OCI-LY7 (cell line): ENCODE measurements at regions not wholly inside any gene's neighbourhood (a gene's known extent, or its start where the extent isn't known, plus 50 kb on each side); places are given as distances from the start of the nearest gene placed in this dataset.
"Not testable (repeated sequence)": the region's sequence is repeated elsewhere in the genome, so short reads cannot be mapped to it uniquely, and the experiment has no call there.

ENCODE experiments used
- BruUV-seq: library from RNA; stranded (reverse); fragments of 400-500 nt; replicated peaks from 2 replicates; lab custom pipeline; 2021; lab: Mats Ljungman, UMichigan
- CTCF ChIA-PET: fragments of 300-600 bp; sonication (Branson Sonifier 250); formaldehyde crosslinking; loops from one replicate; lab custom pipeline; 2022; ENCODE audit warnings: antibody characterized with exemption; ENCODE audit not compliant: unreplicated experiment; lab: Charles Lee
- POLR2A ChIA-PET: fragments of 300-600 bp; sonication (Branson Sonifier 250); formaldehyde crosslinking; loops from one replicate; lab custom pipeline; 2022; ENCODE audit warnings: antibody characterized with exemption; lab: Charles Lee
- DNase-seq: peaks from one replicate; pipeline ENCODE4 v3.0.0-alpha.2; 2015; ENCODE audit warnings: low spot score
- H2AFZ ChIP-seq: fragments of 200-600 bp; sonication (generic), shearing (Covaris generic); 2 replicates; pipeline ENCODE4 v1.6.1; 2014; ENCODE audit warnings: mild to moderate bottlenecking, antibody characterized with exemption, low read length, moderate library complexity
- H3K27ac ChIP-seq: fragments of 200-600 bp; sonication (generic); 2 replicates; pipeline ENCODE4 v1.5.1; 2014; ENCODE audit warnings: mixed run types, low read depth, mild to moderate bottlenecking, moderate library complexity, low read length, inconsistent platforms; ENCODE audit not compliant: poor library complexity, severe bottlenecking
- H3K36me3 ChIP-seq: fragments of 200-600 bp; sonication (generic); 2 replicates; pipeline ENCODE4 v1.6.1; 2014; ENCODE audit warnings: mild to moderate bottlenecking, antibody characterized with exemption, low read length, moderate library complexity, mixed read lengths; ENCODE audit not compliant: insufficient read depth
- H3K4me1 ChIP-seq: fragments of 200-600 bp; sonication (generic); 2 replicates; pipeline ENCODE4 v1.5.1; 2014; ENCODE audit warnings: mild to moderate bottlenecking, low read length; ENCODE audit not compliant: insufficient read depth, poor library complexity, severe bottlenecking
- H3K4me2 ChIP-seq: fragments of 200-600 bp; sonication (generic); 2 replicates; pipeline ENCODE4 v1.6.1; 2014; ENCODE audit warnings: mild to moderate bottlenecking, low read length
- H3K4me3 ChIP-seq: fragments of 200-600 bp; sonication (generic); 2 replicates; pipeline ENCODE4 v1.5.1; 2014; ENCODE audit warnings: mild to moderate bottlenecking, low read depth, low read length; ENCODE audit not compliant: poor library complexity, severe bottlenecking
- H3K79me2 ChIP-seq: fragments of 200-600 bp; sonication (generic); 2 replicates; pipeline ENCODE4 v1.6.1; 2016; ENCODE audit warnings: low read depth, mild to moderate bottlenecking, low read length, moderate library complexity, mixed read lengths; ENCODE audit not compliant: insufficient read depth
- H3K9me2 ChIP-seq: fragments of 200-600 bp; sonication (generic); 2 replicates; pipeline ENCODE4 v1.6.1; 2016; ENCODE audit warnings: mild to moderate bottlenecking, low read length, mixed read lengths; ENCODE audit not compliant: insufficient read depth
- H3K9me3 ChIP-seq: fragments of 200-600 bp; sonication (generic); 2 replicates; pipeline ENCODE4 v1.6.1; 2014; ENCODE audit warnings: mild to moderate bottlenecking, mixed run types, low read length, mixed read lengths
- H4K20me1 ChIP-seq: fragments of 200-600 bp; sonication (generic); 2 replicates; pipeline ENCODE4 v1.6.1; 2014; ENCODE audit warnings: mild to moderate bottlenecking, antibody characterized with exemption, low read length, moderate library complexity, mixed read lengths; ENCODE audit not compliant: insufficient read depth
- CTCF ChIP-seq: fragments of 200-600 bp; sonication (generic); conservative IDR thresholded peaks from 2 replicates; pipeline ENCODE4 v1.5.1; 2014; ENCODE audit warnings: mild to moderate bottlenecking, antibody characterized with exemption, low read length, moderate library complexity, mixed read lengths
- EZH2phosphoT487 ChIP-seq: fragments of 200-600 bp; sonication (generic); IDR thresholded peaks from 2 replicates; pipeline ENCODE4 v1.6.1; 2018; ENCODE audit warnings: low read depth, borderline replicate concordance, mild to moderate bottlenecking, mixed run types, antibody characterized with exemption, low read length, moderate library complexity, mixed read lengths
- intact Hi-C: fragments of 100-400 bp; cut with micrococcal nuclease; formaldehyde crosslinking; loops from one replicate; pipeline ENCODE4 v1.10.0; 2022; ENCODE audit not compliant: unreplicated experiment

DNA sequence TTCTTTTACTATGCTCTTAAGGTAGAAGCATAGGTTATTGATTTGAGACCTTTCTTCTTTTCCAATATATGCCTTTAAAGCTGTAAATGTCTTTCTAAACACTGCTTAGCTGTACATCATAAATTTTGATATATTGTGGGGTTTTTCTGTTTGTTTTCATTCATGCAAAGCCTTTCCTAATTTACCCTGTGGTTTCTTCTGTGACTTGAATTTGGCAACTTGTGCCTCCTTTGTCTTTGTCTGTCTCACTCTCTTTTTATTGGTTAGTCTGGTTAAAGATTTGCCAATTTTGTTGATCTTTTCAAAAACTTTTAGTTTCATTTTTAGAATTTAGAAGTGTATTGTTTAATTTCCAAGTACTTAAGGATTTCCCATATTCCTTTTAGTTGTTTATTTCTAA lies 343.1 kb downstream of the OXSM start:
- H3K9me3 ChIP-seq: no peaks in the 10 kb centered on the region
- no peaks in the 10 kb centered on the region for H3K79me2 ChIP-seq
- H3K4me2 ChIP-seq: no peak overlapping the region
- intact Hi-C loops: no loop called here
- no peaks in the 10 kb centered on the region for H4K20me1 ChIP-seq
- H3K36me3 ChIP-seq: no peaks in the 10 kb centered on the region
- ChIA-PET POLR2A (no interaction called here), CTCF (no interaction called here)
- H3K9me2 ChIP-seq: no peaks in the 10 kb centered on the region
- BruUV-seq: no TSS peak
- no peak for DNase-seq
- H3K27ac ChIP-seq: no peak overlapping the region
- TF ChIP-seq CTCF (no peak), EZH2phosphoT487 (no peak)
- H2AFZ ChIP-seq: no peak overlapping the region
- H3K4me3 ChIP-seq: no peak overlapping the region
- H3K4me1 ChIP-seq: no peaks in the 10 kb centered on the region

DNA sequence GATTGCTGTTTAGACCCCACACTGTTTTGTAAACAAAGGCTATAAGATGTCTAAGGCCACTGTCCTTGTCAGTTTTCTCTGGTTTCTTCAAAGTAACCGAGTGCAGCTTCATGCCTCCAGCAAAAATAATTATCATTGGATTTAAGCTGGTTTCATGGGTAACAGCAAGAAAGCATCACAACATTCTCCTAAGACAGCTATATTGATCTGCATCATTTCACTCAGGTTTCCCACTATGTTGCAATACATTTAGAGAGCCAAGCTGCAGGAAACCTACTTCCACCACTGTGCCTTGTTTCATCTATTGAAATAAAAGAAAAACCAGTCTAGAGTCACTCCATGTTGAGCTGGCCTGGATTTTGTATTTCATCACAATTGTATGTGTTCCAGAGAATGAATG lies 351.4 kb downstream of the OXSM start:
- no peaks in the 10 kb centered on the region for H3K4me1 ChIP-seq
- no peak for DNase-seq
- intact Hi-C loops: no loop called here
- POLR2A ChIA-PET: no interaction called here
- 0 out of 2 replicates have a peak, but pooled peaks cover 5% of the 10 kb centered on the region for H3K9me3 ChIP-seq
- H3K4me2 ChIP-seq: no peak overlapping the region
- H3K27ac ChIP-seq: no peak overlapping the region
- no peak overlapping the region for H3K4me3 ChIP-seq
- BruUV-seq: no TSS peak
- H3K36me3 ChIP-seq: no peaks in the 10 kb centered on the region
- no peak for TF ChIP-seq CTCF
- no peak for TF ChIP-seq EZH2phosphoT487
- no peak overlapping the region for H2AFZ ChIP-seq
- H3K9me2 ChIP-seq: no peaks in the 10 kb centered on the region
- CTCF ChIA-PET: no interaction called here
- no peaks in the 10 kb centered on the region for H3K79me2 ChIP-seq
- H4K20me1 ChIP-seq: no peaks in the 10 kb centered on the region

- H2AFZ ChIP-seq: no peak overlapping the region
- no peaks in the 10 kb centered on the region for H3K4me1 ChIP-seq
- H4K20me1 ChIP-seq: no peaks in the 10 kb centered on the region
- intact Hi-C loops: no loop called here
- ChIA-PET CTCF (no interaction called here), POLR2A (no interaction called here)
- H3K79me2 ChIP-seq: no peaks in the 10 kb centered on the region
- no peak overlapping the region for H3K27ac ChIP-seq
- H3K9me3 ChIP-seq: no peaks in the 10 kb centered on the region
- TF ChIP-seq EZH2phosphoT487 (no peak), CTCF (no peak)
- BruUV-seq: no TSS peak
- no peaks in the 10 kb centered on the region for H3K36me3 ChIP-seq
- H3K4me2 ChIP-seq: no peak overlapping the region
- no peak overlapping the region for H3K4me3 ChIP-seq
- no peaks in the 10 kb centered on the region for H3K9me2 ChIP-seq
- no peak for DNase-seq
These were observed 355.9 kb downstream of the OXSM start for GRCh38 chr3:26145769-26146168.

DNA sequence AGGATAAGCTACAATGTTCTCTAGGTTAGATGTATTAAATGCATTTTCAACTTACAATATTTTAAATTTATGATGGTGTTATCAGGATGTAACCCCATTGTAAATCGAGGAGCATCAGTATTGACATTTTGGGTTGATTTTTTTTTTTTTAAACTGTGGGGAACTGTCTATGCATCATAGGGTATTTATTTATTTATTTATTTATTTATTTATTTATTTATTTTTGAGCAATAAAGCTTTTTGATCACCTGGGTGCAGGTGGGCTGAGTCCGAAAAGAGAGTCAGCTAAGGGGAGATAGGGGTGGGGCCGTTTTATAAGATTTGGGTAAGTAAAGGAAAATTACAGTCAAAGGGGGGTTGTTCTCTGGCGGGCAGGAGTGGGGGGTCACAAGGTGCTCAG lies 367.5 kb downstream of the OXSM start:
- H4K20me1 ChIP-seq, H3K9me2 ChIP-seq, intact Hi-C loops, CTCF ChIA-PET, H3K79me2 ChIP-seq, H3K9me3 ChIP-seq, H3K36me3 ChIP-seq, BruUV-seq, DNase-seq, H2AFZ ChIP-seq, H3K4me1 ChIP-seq, H3K4me3 ChIP-seq, H3K27ac ChIP-seq, H3K4me2 ChIP-seq: not testable (repeated sequence)
- POLR2A ChIA-PET: interaction anchor here (0.7 to 1.0 kb wide), 2 partner anchors 28 to 1742 kb away, joined by 3 read pairs; no protein-coding TSS in a partner anchor
